Stimulated activated naive CD4-positive, alpha-beta T cell (primary cell): ENCODE measurements at regions not wholly inside any gene's neighbourhood (a gene's known extent, or its start where the extent isn't known, plus 50 kb on each side); places are given as distances from the start of the nearest gene placed in this dataset.
"Not testable (repeated sequence)": the region's sequence is repeated elsewhere in the genome, so short reads cannot be mapped to it uniquely, and the experiment has no call there.

ENCODE experiments used
- DNase-seq, 6 experiments: peaks; one replicate each; lab custom pipeline; 2025; lab: John Stamatoyannopoulos, UW

DNA sequence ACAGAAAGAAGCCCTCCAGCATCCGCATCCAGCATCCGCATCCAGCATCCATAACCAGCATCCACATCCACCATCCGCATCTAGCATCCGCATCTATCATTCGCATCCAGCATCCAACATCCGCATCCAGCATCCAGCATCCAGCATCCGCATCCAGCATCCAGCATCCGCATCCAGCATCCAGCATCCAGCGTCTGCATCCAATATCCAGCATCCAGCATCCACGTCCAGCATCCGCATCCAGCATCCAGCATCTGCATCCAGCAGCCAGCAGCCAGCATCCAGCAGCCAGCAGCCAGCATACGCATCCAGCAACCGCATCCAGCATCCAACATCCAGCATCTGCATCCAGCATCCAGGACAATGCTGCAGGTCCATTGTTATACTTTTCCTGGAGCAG, 671.0 kb upstream of the C16orf82 start:
- DNase-seq = no peak

DNA sequence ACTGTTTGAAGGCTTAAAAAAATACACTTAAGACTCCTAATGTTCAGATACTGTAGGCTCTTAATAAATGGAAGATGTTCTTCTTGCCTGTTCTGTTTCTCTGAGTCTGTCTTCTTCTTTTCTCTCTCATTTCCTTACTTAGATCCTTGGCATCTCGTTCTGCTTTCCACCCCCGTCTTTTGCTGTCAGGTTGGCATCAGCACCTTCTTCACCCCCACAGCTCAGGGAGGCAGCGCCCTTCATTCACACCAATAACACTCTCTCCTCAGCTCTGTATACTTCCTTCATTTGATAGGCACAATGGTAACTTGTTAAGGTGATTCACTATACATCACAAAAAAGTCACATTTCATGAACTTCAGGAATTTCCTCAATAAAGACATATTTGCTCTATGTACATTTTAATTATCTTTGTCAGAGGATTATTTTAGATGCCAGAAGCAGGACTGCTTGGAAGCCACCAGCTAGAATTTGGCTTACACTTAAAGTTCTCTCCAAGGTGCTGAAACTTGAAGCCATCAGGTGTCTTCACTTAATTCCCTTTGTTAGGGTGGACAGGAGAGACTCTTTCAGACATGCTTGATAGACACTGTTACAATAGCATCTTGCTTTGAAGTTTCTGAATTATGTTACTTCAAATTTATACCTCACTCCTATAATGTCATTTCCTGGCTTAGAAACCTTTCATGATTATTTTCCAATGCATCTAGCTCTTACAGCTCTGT, 670.1 kb upstream of the C16orf82 start:
- no peak for DNase-seq

DNA sequence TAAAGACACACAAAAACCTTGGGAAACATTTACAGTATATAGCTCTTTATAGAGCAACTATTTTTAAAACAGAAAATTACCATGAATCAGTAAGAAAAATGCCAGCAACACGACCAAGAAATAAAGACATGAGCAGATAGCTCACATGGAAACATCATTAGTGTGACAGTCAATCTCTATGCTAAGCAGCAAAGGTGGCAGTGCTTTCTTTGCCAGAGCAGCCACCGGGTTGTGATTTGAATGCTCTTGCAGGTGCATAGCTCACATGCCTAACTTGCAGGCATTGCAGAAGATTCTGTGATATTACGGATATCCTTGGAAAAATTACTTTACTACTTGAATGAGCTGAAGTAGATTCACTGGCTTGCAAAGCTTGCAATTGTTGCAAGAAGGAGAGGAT, 652.9 kb upstream of the C16orf82 start:
- DNase-seq = no peak

DNA sequence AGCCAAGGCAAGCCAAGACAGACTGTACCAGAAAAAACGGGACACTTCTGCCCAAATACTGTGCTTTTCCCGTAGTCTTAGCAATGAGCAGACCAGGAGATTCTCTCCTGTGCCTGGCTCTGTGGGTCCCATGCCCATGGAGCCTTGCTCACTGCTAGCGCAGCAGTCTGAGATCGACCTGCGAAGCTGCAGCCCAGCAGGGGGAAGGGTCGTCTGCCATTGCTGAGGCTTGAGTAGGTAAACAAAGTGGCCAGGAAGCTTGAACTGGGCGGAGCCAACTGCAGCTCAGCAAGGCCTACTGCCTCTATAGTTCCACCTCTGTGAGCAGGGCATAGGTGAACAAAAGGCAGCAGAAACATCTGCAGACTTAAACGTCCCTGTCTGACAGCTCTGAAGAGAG, 647.3 kb upstream of the C16orf82 start:
- not testable (repeated sequence) for DNase-seq

DNA sequence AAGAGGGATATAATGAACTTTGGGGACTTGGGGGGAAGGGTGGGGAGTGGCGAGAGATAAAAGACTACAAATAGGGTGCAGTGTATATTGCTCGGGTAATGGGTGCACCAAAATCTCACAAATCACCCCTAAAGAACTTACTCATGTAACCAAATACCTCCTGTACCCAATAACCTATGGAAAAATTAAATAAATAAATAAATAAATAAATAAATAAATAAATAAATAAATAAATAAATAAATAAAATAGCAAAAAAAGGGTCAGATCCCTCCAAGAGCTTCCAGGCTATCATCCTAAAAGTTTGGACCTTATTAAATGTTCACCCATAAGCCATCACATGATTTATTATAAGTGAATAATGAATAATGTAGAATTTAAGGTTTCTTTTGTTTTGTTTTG, 636.1 kb upstream of the C16orf82 start:
- DNase-seq = no peak

DNA sequence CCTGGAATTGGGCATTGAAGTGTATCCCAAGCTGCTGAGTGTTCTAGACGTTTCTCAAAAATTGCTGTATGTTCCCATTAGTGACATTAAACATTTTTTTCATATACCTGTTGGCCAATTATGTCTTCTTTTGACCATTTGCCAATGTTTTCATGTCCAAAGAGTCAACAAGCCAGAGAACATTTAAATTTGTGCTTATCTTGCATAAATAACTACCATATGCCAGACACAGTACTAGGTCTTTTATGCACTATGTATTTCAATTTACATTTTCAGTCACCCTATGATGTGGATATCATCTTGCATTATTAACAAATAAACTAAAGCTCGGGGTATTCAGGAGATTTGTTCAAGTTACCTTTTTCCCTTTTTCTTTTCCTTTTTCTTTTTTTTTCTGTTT, 632.9 kb upstream of the C16orf82 start:
- no peak for DNase-seq

DNA sequence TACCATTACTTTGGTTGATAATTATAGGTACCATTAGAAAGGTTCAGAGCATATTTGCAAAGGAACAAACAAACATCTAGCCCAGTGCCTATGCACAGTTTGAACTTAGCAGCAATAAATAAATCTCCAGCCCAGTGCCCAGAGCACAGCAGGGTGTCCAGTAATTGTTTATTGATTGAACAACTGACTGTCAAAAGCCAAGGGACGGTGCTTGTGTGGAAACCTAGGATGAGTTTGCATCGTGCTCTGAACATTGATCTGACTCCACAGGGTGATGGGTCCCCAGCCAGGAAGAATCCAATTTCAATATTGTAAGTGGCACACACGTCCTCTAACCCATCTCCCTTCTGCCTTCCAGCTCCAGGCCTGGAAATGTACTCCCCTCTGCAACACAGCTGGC, 625.5 kb upstream of the C16orf82 start:
- DNase-seq = no peak

DNA sequence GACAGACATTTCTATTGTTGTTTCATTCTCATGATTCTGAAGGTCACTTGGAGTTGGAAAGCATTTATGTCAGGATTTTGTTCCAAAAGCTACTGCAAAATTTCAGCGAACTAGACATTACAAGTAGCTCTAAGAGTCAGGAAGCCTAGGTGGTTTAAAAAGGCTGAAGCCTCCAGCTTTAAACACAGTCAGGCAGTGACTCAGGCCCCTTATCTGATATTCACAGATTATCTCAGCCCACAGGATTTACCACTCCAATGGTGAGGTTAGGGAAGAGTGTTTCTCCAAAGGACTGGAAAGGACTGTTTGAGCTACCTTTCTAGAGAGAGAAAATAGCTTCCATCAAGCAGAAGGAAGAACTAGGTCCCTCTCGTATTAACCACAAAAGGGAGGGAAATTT, 624.4 kb upstream of the C16orf82 start:
- no peak for DNase-seq

DNA sequence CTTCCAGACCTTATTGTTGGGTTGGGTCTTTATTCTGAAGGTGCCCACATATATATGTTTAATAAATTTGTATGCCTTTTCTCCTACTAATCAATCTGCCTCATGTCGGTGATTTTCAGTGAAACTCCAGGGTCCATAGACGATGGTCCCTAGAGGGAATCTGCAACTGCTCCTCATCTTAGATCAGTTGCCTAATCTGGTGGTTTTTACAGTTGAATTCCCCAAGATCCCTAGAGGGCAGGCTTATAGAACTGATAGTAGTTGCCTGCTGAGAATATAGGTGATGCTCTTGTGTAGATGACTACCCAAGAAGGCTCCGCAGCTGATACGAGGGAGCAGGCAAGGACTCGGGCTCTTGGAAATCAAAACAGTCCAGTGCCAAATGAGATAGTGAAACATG, 619.2 kb upstream of the C16orf82 start:
- DNase-seq = no peak

DNA sequence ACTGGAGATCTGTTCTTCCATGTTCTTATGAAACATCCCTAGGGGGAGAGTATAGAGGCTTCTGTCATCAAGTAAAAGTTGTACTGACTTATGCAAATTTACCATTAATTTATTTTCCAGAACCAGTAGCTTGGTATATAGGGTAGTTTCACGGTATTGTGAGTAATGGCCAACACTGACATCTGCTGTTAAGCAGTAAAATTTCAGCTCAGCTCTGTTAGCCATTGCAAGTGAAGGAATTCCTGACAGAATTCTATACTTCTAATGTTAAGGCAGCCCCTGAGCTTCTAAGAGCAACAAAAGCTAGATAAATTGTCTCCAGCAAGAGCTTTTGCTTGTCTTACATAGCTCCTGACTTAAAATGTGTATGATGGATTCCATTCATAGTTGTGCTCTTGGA, 613.5 kb upstream of the C16orf82 start:
- DNase-seq = no peak

DNA sequence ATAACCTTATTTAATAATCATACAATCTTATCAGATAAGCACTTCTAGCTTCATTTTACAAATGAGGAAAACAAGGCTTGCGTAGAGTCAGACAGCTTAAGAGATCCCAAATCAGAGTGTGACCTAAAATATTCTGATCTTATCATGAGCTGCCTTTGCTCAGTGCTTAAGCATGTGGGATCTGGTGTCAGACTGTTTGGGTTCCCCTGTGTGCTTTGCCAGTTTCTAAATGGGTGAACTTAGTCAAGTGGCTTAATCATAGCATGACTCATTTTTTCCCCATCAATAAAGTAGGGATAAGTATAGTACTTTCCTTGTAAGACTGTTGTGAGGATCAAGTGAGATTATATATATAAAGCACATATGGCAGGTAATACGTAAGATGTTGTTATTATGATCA, 612.6 kb upstream of the C16orf82 start:
- DNase-seq = no peak

DNA sequence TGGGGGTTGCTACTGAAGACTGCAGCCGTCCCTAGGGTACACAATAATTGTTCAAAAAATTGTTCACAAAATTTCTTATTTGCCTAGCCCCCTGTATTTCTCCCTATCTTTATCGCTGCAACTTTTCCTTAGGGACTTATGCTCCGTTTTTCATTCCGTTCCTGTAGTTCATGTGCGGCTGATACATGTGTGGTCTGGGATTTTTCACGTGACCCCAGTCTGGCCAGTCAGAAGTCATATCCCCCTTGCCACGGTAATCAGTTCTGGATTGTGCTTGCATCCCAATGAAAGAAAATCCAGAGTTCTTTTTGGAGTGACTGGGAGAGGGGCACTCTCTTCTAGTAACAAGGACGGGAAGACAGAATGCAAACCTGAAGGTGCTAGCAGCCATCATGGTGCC, 610.7 kb upstream of the C16orf82 start:
- DNase-seq = no peak

DNA sequence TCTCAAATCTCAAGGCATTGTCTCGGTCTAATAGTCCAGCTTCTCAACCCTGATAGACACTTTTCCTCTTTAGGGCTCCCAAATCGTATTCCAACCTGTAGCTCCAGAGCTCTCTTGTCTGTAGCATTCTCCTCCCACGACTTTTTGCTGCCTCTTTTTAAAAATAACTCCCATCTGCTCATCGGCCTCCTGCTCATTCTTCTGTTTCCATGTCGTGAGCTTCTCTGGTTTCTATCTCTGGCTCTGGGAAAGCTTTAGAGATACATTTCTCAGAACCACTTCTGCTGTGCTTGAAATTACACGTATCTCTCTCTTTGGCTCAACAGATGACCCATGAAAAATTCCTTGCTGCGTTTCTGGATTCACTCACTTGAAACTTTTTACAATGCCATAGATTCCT, 609.6 kb upstream of the C16orf82 start:
- no peak for DNase-seq

DNA sequence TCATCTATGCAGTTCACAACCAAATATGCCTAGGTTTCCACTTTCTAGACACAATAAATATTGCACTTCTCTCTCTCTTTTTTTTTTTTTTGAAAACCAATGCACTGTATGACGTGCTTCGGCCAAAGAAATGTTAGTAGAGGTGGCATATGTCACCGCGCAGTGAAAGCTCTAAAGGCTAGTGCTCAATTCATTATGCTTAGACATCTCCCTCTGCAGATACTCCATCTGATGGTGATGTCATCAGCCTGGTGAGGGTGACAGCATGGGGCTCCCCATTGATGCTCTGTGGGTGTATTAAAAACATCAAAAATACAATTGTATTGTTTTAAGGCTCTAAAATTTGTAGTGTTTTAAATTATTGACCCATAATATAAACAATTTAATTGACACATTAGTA, 608.8 kb upstream of the C16orf82 start:
- no peak for DNase-seq

DNA sequence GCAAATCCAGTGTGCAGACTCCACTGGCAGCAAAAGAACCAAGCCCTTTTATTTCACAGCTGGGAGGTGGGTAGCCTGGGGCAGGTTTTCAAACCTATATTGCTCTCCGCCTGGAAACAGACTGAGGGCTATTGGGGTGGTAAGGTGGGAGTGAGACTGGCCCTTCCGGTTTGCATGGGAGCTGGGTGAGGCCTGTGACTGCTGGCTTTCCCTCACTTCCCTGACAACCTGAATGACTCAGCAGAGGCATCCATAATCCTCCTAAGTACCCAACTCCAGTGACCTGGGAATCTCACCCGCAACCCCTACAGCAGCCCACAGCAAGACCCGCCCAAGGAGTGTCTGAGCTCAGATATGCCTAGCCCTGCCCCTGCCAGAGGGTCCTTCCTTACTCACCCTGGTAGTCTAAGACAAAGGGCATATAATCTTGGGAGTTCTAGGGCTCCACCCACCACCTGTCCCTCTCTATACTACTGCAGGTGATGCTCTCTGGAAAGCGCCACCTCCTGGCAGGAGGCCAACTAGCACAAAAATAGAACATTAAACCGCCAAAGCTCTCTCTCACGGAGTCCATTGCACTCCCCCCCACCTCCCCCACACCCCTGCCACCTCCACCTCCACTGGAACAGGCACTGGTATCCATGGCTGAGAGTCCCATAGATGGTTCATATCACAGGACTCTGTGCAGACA, 602.0 kb upstream of the C16orf82 start:
- DNase-seq = no peak

DNA sequence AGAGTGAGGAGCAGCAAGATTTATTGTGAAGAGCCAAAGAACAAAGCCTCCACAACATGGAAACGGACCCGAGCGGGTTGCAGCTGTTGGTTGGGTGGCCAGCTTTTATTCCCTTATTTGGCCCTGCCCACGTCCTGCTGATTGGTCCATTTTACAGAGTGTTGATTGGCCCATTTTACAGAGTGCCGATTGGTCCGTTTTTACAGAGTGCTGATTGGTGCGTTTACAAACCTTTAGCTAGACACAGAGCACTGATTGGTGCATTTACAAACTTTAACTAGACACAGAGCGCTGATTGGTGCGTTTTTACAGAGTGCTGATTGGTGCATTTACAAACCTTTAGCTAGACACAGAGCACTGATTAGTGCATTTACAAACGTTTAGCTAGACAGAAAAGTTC, 592.3 kb upstream of the C16orf82 start:
- DNase-seq = not testable (repeated sequence)

DNA sequence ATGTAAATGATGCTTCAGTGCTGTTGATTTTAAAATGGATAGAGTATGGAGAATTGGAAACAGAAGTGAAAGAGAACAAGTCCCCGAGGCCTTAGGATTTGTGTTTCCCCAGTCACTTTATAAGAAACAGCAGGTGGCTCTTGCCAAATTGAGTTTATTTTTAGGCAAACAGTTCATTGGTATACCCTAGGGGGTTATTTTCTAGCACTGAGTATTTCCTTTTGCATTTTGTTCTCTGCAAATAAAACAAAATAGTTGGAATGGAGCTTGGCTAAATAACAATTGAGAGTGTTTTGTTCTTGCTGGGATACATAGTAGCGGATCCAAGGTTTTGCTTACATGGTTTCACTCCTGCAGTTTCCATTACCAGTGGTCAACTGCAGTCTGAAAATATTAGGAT, 591.1 kb upstream of the C16orf82 start:
- no peak for DNase-seq

DNA sequence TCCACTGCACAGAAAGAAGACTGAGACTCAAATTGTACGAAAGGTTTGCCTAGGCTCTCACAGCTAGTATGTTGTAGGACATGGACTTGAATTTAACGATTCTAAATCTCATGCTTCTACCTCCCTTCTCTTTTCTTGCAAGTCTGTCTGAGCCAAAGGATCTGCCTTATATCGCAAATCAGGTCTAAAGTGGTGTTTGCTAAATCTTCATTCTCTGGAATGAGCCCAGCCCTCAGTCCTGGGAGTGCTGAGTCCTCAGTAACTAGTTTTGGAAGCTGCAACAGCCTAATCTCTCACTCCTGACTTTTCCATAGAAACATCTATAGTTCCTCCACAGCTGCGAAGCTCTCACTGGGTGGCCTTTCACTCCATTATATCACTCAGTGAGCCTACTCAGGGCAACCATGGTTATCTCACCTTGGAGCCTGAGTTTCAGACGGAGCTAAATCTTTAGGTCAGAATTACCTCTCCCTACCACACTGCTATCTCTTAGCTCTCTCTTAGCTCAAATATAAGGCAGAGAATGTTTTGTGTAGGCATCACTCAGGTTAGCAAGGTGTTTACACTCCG, 575.5 kb upstream of the C16orf82 start:
- no peak for DNase-seq

DNA sequence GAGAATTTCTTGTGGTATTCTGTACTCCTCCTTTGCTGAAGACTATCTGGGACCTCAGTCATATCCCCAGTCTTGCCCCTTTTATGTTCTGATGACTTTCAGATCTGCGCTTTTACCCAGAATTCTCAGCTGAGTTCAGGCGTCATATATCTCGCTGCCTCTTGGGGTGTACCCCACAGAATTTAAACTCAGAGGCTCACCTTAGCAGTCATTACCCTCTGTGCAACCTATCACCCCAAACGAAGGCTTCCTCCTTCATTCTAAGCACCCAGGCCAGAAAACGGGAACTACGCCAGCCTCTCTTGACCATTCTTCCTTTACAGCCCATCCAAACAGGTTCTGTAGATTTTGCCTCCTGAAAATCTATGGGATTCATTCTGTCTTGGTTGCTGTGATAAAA, 574.8 kb upstream of the C16orf82 start:
- DNase-seq = no peak

DNA sequence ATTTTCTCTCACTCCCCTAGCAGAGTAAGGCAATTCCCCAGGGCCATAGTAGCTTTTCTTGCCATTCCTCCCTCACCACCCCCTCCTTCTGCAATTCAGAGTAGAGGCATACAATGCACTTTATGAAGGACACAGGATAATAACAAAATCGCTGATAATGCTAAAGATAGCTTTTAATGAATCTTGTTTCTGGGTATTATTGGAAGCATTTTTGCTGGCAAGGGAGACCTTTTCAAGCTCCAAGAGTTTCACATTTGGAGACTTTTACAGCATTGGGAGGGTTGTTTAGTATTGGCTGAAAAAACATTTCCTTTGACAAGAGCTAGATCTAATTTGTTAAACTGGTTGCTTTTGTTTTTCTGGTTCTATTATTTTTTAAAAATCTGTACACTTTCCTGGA, 573.0 kb upstream of the C16orf82 start:
- DNase-seq = no peak

DNA sequence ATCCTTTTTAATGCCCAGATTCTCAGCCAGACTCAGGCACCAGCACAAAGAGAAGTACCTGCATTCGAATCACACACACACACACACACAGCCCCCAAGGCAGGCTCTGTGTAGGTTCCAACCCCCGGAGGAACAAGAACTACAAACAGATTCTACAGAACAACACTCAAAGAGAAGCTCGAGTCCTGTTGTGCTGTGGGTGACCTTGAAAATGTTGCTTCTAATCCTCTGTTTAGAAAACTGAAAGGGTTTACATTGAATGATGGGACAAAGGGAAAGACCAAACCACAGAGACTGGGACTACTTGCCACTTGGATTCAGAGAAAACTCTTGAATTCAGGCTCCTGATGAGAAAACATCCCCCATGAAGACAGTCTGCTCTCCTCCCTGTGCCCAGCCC, 568.8 kb upstream of the C16orf82 start:
- DNase-seq = no peak

DNA sequence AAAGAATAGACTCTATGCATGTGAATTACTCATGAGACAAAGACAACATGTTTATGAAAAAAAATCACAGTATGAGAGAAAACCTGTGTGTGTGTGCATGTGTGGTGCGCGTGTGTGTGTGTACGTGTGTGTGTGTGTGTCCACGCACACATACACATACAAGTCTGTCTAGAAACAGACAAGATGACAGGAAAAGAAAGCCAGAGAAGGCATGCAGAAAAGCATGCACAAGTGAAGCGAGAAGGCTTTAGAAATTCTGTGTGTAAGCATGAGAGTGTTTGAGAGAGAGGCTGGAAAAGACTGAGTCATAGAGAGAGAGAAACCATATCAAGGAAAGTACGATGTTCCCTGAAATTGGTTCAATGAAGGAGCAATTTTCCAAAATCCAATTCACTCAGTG, 566.4 kb upstream of the C16orf82 start:
- no peak for DNase-seq

DNA sequence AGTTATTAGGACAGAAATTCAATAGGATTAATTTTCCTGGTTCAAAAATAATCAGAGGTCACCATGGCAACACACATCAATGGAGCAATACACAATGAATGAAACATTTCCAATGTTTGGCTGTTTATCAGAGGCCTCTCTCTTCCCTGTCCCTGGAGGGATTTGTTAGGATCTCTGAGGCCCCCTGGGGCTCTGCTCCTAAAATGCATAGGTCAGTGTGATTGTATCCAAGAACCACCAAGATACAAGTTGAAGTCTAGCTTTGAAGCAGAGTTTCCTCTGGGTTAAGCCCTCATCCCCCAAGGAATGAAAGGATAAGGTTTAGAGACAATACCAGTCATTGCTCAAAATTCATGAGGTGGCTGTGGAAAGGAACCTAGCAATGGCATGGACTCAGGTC, 561.2 kb upstream of the C16orf82 start:
- DNase-seq = no peak

DNA sequence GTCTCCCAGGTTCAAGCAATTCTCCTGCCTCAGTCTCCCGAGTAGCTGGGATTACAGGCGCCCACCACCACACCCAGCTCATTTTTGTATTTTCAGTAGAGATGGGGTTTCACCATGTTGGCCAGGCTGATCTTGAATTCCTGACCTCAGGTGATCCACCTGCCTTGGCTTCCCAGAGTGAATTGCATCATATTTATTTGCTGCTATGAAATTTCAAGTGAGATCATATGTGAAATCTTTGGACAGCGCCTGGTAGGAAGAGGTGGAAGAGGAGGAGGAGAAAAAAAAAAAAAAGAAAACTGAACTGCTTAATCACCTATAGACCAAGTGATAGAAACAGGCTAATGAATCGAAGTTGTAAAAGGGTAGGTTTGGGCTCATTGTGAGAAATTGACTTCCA, 557.8 kb upstream of the C16orf82 start:
- DNase-seq = not testable (repeated sequence)
